Left lung (tissue), 4 donors: ENCODE measurements at regions not wholly inside any gene's neighbourhood (a gene's known extent, or its start where the extent isn't known, plus 50 kb on each side); places are given as distances from the start of the nearest gene placed in this dataset.

ENCODE experiments used
- ATAC-seq: fragments of 200-7000 bp; cut with Tn5 transposase; one replicate; pipeline ENCODE4 v1.9.1; 2020; ENCODE audit warnings: moderate library complexity
- DNase-seq, 4 donors: peaks; one replicate each; pipeline ENCODE4 v3.0.0-alpha.2; 2013 to 2020
- H3K27ac ChIP-seq, 2 donors: fragments of 200-600 bp; sonication (generic) in 1 of 2; one replicate each; pipeline versions ENCODE4 v1.5.0 to v1.8.0; 2020 to 2021
- H3K27me3 ChIP-seq, 2 donors: fragments of 200-600 bp; sonication (generic) in 1 of 2; one replicate each; pipeline versions ENCODE4 v1.5.0 to v1.8.0; 2020 to 2021
- H3K36me3 ChIP-seq, 2 donors: fragments of 200-600 bp; sonication (generic) in 1 of 2; one replicate each; pipeline versions ENCODE4 v1.5.0 to v1.8.0; 2020 to 2021
- H3K4me1 ChIP-seq, 2 donors: fragments of 200-600 bp; one replicate each; pipeline ENCODE4 v1.8.0; 2021
- H3K4me3 ChIP-seq, 2 donors: fragments of 200-600 bp; sonication (generic) in 1 of 2; one replicate each; pipeline versions ENCODE4 v1.5.0 to v1.8.0; 2020 to 2021; ENCODE audit warnings: mild to moderate bottlenecking in 1 of 2
- H3K9me3 ChIP-seq, 2 donors: fragments of 200-600 bp; sonication (generic) in 1 of 2; one replicate each; pipeline versions ENCODE4 v1.5.0 to v1.8.0; 2020 to 2021
- intact Hi-C, 2 donors: fragments of 100-400 bp; cut with DNase I; formaldehyde crosslinking; loops; one replicate each; pipeline versions ENCODE4 v1.11.2 to v1.14.2; 2022
- TF ChIP-seq, protein P1 (sequence below), 2 donors: fragments of 200-600 bp; sonication (generic) in 1 of 2; IDR thresholded peaks; one replicate each; pipeline versions ENCODE4 v1.5.0 to v1.8.0; 2021; ENCODE audit warnings: antibody characterized with exemption in 2 of 2
- donor health status: DM: no; HTN: yes; CAD: no.
- donor health status: DM: no; HTN: no; CAD: no.

GRCh38 chr17:71914812-71915211 lies 206.0 kb upstream of the SOX9 start:
- DNase-seq = no peak
- Histone ChIP-seq H3K4me1 (no peaks in the 10 kb centered on the region), H3K36me3 (no peaks in the 10 kb centered on the region), H3K27me3 (no peaks in the 10 kb centered on the region), H3K27ac (no peak overlapping the region), H3K4me3 (no peak overlapping the region), H3K9me3 (no peaks in the 10 kb centered on the region)
- intact Hi-C loops = no loop called here
- ATAC-seq = no peak
- TF ChIP-seq, protein P1, sequence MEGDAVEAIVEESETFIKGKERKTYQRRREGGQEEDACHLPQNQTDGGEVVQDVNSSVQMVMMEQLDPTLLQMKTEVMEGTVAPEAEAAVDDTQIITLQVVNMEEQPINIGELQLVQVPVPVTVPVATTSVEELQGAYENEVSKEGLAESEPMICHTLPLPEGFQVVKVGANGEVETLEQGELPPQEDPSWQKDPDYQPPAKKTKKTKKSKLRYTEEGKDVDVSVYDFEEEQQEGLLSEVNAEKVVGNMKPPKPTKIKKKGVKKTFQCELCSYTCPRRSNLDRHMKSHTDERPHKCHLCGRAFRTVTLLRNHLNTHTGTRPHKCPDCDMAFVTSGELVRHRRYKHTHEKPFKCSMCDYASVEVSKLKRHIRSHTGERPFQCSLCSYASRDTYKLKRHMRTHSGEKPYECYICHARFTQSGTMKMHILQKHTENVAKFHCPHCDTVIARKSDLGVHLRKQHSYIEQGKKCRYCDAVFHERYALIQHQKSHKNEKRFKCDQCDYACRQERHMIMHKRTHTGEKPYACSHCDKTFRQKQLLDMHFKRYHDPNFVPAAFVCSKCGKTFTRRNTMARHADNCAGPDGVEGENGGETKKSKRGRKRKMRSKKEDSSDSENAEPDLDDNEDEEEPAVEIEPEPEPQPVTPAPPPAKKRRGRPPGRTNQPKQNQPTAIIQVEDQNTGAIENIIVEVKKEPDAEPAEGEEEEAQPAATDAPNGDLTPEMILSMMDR (IDR thresholded peaks at IDR 0.05) = no peak

GRCh38 chr17:71917715-71918114 lies 203.1 kb upstream of the SOX9 start:
- H3K27ac ChIP-seq = no peak overlapping the region
- intact Hi-C loops = no loop called here
- ATAC-seq (no peak), DNase-seq (no peak)
- no peaks in the 10 kb centered on the region for H3K27me3 ChIP-seq
- TF ChIP-seq, protein P1 (IDR thresholded peaks at IDR 0.05) = no peak
- H3K9me3 ChIP-seq = no peaks in the 10 kb centered on the region
- H3K36me3 ChIP-seq = no peaks in the 10 kb centered on the region
- no peak overlapping the region for H3K4me3 ChIP-seq
- no peaks in the 10 kb centered on the region for H3K4me1 ChIP-seq

DNA sequence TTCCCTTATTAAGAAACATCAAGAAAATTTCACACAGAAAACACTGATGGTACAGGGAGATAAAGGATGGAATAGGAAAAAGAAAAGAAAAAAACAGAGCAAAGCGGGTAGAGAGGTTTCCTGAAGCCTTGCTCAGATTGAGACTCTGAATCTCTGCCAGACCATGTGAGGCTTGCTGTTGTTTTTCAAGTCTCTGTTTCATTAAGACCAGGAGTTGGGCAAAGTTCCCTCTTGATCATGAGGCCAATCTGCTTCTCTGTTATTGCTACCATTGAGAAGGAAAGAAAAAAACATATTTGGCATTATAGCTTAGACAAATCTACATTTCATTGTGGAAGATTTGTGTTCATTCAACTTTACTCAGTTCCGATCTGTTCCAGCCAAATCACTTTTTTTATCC lies 201.6 kb upstream of the SOX9 start:
- ATAC-seq (no peak), DNase-seq (peak in 1 of 4 donors; percentile 46)
- no peaks in the 10 kb centered on the region for H3K27me3 ChIP-seq
- no peak overlapping the region for H3K27ac ChIP-seq
- no peak overlapping the region for H3K4me3 ChIP-seq
- H3K36me3 ChIP-seq = no peaks in the 10 kb centered on the region
- H3K4me1 ChIP-seq = no peaks in the 10 kb centered on the region
- no peaks in the 10 kb centered on the region for H3K9me3 ChIP-seq
- intact Hi-C loops = no loop called here
- TF ChIP-seq, protein P1 (IDR thresholded peaks at IDR 0.05) = no peak

DNA sequence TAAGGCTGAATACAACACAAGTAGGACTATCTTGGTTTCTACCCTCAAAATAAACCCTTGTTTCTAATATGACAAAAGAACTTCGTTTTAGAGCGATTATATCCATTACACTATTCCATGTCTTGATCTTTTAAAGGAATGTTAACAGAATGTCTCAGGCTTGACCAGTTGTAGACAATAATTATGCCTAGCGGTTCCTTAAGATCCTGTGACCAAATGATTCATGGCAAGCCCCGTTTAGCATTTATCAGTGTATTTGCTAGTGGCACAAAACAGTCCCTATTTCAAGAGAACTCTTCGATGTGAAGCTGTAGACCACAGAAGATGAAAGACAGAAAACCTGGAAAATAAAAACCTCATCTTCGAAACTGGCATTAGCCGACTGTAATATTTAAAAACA lies 200.9 kb upstream of the SOX9 start:
- intact Hi-C loops = no loop called here
- H3K4me3 ChIP-seq = no peak overlapping the region
- no peaks in the 10 kb centered on the region for H3K4me1 ChIP-seq
- no peak for ATAC-seq
- H3K36me3 ChIP-seq = no peaks in the 10 kb centered on the region
- no peaks in the 10 kb centered on the region for H3K9me3 ChIP-seq
- H3K27ac ChIP-seq = no peak overlapping the region
- H3K27me3 ChIP-seq = no peaks in the 10 kb centered on the region
- TF ChIP-seq, protein P1 (IDR thresholded peaks at IDR 0.05) = no peak
- DNase-seq = no peak

- H3K4me1 ChIP-seq = no peaks in the 10 kb centered on the region
- H3K4me3 ChIP-seq = no peak overlapping the region
- no peaks in the 10 kb centered on the region for H3K27me3 ChIP-seq
- TF ChIP-seq, protein P1 (IDR thresholded peaks at IDR 0.05) = no peak
- ATAC-seq (no peak), DNase-seq (no peak)
- intact Hi-C loops = no loop called here
- no peak overlapping the region for H3K27ac ChIP-seq
- no peaks in the 10 kb centered on the region for H3K9me3 ChIP-seq
- H3K36me3 ChIP-seq = no peaks in the 10 kb centered on the region
Observed at GRCh38 chr17:71921796-71922195, 199.0 kb upstream of the SOX9 start.
